ENCODE measurements at regions not wholly inside any gene's neighbourhood (a gene's known extent, or its start where the extent isn't known, plus 50 kb on each side); places are given as distances from the start of the nearest gene placed in this dataset.

Small RNAs in the stretch of these regions (small RNA-seq; reads per million reads assigned to genes)
- 0 reads per million in 7 experiments for gene RN7SKP21
